HG02981 (cell line): ENCODE measurements at regions not wholly inside any gene's neighbourhood (a gene's known extent, or its start where the extent isn't known, plus 50 kb on each side); places are given as distances from the start of the nearest gene placed in this dataset.
A peak's percentile ranks its signal among the peaks of the same experiment; 100 is the strongest.
"Not testable (repeated sequence)": the region's sequence is repeated elsewhere in the genome, so short reads cannot be mapped to it uniquely, and the experiment has no call there.

ENCODE experiments used
- ATAC-seq: cut with Tn5 transposase; IDR thresholded peaks from one replicate; pipeline ENCODE4 v1.9.1; 2021; ENCODE audit warnings: mild to moderate bottlenecking, moderate library complexity; ENCODE audit not compliant: unreplicated experiment

DNA sequence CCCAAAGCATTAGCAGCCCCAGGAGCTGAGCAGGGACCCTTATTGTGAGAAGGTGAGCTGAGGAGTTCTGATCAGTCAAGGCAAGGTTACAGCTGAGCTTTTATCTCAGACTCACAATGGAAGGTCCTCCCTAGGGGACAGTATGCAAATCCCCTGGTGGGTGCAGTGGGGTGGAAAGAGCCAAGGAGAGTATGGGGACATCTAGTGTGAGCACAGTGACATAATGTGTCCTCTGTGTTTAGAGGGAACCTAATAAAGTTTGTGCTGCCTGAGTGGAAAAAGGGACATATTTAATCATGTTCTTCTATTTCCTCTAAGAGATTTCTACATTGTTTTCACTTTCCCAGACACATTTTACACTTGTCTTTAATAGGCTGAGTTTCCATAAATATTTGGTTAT is 438.0 kb downstream of the RPIA start:
- not testable (repeated sequence) for ATAC-seq

DNA sequence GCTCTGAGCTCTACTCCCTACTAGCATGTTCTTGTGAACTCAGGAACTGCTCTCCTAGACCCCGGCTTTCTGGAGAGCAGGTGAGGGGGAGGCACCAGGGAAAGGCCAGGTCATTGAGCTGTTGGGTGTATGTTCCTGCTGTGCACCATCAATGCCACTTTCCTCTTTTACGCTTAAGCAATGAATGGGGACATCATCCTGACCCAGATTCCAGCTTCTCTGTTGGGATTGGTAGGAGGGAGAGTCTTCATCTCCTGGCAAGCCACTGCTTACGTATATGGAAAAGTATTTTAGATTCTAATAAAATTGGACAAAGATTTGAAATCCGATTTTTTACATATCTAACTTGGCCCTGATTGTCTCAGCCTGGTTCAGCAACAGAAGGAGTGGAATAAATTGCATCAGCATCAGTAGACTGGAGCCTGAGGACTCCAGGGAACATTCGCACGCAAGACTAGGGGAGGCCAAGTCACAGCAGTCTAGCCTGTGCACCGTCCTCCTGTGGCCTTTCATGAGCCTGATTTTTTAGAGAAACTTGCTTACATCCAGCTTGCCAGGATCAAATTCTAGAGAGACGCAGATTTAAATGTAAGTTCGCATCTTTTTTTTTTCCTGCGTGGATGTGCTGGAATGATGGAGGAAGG is 439.3 kb downstream of the RPIA start:
- not testable (repeated sequence) for ATAC-seq

DNA sequence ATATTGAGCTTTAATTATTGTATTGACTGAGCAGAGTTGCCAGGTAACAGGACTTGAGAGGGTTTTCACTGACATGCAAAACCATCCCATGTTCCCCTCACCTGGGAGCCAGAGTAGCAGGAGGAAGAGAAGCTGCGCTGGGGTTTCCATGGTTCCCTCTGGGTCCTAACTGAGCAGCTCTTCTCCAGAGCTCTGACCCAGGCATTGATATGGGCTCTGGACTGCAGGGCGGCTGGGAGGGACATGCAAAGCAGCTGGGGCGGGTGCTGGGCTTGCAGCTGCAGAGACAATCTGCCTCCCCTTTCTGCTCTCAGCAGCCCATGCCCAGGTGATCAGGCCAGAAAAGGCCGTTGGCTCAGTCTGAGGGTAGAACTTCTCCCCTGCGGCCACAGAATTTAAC is 451.5 kb downstream of the RPIA start:
- not testable (repeated sequence) for ATAC-seq

DNA sequence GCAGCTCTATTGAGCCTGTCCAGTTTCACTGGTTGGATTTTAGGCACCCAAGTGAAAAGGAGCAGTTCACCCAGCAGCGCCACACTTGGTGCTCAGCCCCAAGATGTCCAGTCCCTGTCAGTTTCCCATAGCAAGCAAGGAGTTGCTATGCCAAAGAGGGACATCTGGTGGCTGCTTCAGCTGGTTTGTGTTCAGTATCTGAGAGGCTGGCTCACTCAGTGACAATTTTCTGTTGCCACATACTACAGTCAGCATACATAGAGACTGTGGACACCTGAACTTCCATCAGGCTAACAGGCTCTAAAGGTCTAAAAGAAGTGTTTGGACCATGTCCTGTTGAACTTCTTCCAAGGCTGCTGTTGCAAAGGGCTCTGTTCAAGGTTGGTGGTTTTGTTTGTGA is 453.9 kb downstream of the RPIA start:
- ATAC-seq = not testable (repeated sequence)

DNA sequence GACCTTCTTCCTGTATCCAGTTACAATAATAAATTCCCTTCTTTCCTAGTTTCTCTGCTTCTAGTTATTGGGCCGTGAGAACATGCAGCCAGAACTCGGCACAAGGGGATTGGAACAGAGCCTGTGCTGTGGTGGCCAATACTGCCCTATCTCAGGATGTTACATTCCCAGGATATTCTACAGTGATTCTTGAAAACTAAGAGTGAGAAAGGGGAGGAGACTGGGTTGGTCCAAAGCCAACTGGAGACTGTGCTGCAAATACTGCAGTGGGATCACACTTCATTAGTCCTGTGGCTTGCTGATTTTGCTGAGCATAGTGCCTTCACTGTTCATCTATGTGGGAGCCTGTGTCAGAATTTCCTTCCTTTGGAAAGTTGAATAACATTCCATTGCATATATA is 456.8 kb downstream of the RPIA start:
- not testable (repeated sequence) for ATAC-seq

DNA sequence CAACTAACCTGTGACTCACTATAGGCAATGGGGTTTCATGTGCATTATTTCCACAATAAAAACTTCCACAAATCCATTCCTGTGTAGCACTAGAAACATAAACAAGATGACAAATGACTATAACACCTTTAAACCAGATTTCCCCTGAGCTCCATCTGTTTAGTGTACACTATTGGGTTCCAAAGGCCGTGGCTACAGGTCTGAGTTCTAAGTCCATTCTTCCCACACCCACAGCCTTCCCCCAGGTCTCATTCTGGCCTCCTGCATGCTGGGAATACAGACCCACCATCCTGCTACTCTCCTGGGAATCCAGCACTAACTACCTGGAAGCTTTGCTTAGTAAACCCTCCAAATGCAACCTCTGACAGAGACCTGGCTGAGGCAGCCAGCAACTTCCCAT is 460.2 kb downstream of the RPIA start:
- ATAC-seq = not testable (repeated sequence)

DNA sequence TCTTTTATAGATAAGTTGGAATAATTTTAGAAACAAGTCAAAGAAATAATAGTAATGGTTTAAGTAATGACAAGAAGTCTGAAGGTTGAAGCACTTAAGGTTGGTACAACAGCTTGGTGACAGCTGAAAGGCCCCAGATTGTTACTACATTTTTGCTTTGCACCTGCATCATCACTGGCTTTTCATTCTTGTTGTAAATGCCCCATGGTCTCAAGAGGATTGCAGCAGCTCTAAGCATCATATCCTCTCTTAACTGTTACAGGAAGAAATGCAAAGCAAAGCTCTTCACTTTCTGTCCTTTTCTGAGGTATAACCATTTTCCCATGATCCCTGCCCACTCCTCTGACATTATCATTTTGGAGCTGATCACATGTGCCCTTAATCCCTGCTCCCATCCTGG is 461.0 kb downstream of the RPIA start:
- ATAC-seq = not testable (repeated sequence)

DNA sequence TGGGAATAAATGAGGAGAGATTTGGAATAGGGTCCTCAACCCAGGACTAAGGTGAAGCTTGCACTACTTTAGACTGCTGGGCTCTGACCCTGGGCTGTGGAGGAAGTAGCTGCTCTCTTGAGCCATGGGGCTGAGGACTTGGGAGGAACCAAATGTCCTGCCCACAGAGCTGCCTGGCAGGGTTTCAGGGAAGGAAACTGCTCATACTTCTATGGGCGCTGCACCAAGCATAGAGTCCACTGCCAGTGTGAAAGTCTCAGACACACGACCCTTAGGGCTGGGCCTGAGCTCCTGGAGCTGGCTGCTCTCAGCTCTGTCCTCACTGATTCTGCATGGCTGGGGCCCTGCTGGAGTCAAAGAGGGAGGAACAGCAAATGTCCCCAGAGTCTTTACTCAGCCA is 461.7 kb downstream of the RPIA start:
- ATAC-seq = not testable (repeated sequence)

DNA sequence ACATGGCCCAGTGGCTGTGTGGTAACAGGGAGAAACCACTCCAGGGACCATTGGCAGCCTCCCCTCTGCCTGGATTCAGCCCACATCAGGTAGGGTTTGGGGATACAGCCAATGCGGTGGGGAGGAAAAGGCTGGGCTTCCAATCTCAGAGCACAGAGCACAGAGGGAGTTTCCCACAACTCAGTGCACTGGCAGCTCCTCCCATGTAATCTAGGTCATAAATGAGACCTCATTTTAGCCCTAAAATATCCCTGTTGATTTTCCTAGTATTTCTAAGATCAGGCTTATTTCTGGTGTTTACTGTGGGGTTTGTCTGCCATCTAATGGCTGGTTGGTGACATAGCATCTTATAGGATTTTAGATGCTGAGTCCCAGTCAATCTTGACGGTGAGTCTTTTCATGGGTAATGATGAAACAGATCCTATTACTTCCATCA is 462.8 kb downstream of the RPIA start:
- peak; percentile 65 for ATAC-seq

DNA sequence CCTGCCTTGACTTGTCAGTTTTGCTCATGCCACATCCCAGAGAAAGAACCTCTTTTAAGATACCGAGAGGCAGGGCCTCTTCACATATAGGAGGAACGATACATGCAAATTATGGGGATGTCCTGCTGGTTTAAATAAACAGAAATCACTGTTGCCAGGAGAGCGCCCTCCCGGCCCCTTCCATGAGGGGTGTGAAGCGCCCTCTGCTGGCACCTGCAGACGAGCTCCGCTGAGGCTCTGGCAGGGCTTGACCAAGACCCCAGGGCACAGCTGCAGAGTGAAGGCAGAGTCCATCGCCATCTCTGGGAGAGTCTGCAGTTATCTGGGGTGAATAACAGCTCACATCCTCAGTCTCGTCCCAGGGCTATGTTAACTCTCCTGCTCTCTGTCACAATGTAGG is 468.8 kb downstream of the RPIA start:
- ATAC-seq = peak; percentile 61

DNA sequence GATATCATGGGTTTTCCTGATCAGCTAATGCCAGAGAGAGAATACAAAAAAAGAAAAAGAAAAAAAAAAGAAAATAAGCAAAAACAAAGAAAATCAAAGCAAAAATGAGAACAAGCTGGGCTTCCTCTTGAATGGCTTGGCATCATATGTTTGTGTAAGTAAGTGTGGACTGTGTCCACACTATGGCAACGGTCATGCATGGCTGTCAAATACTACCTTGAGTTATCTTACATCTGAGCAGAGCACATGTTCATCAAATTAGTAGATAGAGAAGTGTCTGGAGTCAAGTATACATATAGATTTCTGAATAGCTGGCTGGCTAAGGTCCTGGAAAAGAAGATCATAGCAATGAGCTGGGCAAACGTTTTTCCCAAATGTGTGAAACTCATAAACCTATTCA is 470.2 kb downstream of the RPIA start:
- not testable (repeated sequence) for ATAC-seq

DNA sequence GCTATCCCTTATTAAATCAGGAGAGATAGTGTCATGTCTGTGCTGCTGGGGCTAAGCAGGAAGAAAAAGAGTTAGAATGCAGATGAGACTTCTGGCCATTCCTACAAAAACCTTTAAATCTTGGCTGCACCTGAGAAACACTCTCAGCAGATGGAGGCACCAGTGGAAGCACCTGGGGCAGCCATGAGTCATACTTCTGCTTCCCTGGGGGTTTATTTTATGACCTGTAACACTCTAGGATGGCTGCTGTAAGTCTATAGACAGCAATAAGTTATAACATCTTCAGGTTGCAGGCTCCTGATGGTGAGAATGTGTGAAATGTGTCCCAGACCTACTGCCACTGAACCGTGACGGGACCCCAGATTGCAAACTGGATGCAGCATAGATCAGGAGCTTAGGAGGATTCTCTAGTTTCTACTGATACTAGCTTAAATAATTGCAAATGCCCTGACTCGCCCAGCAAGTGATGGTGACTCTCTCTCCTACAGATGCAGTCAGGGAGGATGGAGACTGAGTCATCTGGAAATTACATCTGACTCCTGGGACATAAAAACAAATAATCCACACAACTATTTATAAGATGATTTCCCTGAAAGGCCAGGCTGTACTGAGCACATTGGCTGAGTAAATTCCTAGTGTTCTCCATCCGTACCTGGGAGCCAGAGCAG is 479.2 kb downstream of the RPIA start:
- ATAC-seq = not testable (repeated sequence)

DNA sequence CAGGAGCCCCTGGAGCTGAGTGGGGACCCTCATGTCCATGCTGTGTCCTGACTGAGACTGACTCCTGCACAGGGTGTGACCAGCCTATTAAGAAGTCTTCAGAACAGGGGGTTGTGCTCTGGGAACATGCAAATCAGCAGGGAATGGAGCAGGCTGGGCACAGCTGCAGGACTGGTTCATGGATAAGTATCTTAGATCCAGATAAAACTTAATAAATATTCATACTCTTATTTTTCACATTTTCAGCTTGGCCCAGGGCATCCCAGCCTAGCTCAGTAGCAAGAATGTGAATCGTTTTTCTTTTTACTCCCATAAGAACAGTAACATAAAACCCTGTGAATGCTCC is 479.7 kb downstream of the RPIA start:
- ATAC-seq = not testable (repeated sequence)

DNA sequence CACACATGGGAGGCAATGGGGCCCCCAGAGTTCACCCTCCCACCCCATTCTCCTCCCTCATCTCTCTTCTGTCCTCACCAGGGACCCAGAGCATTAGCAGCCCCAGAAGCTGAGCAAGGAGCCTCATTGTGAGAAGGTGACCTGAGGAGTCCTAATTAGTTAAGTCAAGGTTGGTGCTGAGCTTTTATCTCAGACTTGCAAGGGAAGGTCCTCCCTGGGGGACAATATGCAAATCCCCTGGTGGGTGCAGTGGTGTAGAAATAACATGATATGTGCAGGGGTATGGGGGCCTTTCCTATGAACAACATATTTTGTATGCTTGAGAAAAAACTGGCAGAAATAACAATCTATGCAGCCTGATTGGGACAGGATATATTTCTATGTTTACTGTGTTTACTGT is 485.5 kb downstream of the RPIA start:
- not testable (repeated sequence) for ATAC-seq

DNA sequence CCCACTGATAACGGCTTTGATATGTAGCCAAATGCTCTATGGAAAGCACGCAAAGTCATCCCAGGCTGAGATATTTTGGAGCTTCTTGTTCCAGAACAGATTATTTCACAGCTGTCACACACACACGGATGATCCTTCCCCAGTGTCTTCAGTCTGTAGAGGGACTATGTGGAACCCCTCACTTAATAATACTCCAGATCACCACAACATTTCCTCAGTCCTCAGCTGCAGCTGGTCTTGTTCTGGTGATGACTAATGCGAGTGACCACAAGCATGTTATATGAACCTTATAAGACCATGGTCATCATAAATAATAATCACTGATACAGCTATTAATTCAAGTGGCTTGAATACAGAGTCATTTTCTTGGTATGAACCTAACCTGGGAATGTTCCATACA is 490.7 kb downstream of the RPIA start:
- ATAC-seq = not testable (repeated sequence)

DNA sequence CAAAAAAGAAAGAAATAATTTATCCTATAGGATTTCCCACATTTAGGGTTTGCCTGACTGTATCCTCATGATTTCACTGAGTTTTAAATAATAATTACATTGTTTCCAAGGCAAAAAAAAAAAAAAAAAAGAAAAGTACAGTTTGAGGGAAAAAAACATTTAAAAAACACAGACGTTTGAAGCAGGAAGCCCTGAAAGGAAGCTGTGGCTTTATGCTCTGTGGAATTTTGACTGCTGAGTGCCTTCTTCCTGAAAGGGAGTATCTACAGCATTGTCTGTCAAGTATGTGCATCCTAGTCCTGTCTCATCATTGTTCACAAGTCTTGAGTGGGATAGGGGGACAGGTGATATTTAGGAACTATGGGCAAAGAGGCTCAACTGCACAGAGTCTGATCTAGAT is 493.3 kb downstream of the RPIA start:
- not testable (repeated sequence) for ATAC-seq

DNA sequence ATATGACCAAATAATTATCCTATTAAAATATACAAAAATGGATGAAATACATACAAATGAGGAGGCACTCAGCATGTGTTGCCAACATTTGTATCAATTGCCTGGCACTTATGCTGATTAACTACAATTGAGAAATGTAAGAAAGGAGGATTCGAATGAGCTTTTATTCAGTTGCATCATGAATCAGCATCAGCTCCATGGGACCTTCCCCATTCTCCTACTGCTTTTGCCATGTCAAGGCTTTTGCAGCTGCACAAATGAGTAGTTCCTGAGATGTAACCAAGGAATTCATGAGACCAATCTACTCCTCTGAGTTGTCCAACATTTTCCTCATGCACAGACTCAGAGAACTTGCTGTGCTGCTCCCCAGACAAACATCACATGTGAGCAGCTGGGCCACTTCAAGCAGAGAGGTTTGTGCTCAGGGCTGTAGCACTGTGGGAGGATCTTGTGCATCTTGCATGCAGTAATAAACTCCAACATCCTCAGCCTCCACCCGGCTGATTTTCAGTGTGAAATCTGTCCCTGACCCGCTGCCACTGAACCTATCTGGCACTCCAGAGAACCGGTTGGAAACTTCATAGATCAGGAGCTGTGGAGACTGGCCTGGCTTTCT is 504.3 kb downstream of the RPIA start:
- not testable (repeated sequence) for ATAC-seq

DNA sequence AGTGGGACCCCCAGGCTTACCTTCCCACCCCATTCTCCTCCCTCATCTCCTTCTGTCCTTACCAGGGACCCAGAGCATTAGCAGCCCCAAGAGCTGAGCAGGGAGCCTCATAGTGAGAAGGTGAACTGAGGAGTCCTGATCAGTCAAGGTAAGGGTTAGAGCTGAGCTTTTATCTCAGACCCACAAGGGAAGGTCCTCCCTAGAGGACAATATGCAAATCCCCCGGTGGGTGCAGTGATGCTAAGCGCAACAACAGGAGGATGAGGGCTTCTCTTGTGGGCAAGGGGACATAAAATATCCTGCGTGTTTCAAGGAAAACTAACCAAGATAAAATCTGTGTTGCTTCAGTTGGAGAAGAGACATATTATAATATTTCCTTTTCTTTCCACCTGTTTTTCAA is 505.2 kb downstream of the RPIA start:
- ATAC-seq = not testable (repeated sequence)

DNA sequence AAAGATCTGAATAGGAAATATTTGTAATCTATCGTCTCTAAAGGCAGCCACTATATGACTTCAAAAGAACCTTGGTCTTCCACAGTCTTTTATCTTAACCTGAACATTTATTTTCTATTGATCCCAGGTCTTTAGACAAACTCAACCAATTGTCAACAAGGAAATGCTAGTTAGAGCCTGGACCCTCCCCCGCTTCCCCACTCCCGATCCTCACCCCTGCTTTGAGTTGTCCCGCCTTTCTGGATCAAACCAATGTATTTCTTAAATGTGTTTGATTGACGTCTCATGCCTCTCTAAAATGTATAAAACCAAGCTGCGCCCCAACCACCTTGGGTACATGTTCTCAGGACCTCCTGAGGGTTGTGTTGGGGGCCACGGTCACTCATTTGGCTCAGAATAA is 506.6 kb downstream of the RPIA start:
- ATAC-seq = not testable (repeated sequence)

DNA sequence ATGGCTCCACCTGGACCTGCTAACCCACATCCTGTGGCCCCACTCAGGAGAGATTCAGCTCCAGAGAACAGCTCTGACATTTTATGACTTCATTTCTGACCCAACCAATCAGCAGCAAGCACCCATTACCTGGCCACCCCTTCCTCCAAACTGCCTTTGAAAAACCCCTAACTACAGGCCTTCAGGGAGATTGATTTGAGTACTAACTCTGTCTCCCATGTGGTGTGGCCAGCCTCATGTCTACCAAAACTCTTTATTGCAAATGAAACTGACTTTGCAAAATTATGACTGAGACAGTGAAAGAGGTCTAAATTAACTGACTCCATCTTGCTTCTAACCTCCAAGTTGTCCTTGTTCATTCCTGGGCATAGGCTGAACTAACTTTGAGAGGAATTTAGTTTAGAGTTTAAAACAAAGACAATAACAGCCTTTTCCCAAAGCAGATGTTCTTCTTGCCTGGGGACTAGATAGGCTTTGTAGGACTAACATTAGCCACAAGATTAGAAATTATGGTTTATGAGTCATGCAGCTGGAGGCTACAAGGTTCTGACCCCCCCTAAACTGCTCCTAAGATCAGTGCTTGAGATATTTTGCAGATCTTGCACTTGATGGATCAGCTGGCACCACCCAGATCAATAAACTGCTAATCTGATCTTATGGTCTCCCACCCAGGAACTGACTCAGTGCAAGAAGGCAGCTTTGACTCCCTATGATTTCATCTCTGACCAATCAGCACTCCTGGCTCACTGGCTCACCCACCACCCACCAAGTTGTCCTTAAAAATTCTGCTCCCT is 508.2 kb downstream of the RPIA start:
- not testable (repeated sequence) for ATAC-seq

DNA sequence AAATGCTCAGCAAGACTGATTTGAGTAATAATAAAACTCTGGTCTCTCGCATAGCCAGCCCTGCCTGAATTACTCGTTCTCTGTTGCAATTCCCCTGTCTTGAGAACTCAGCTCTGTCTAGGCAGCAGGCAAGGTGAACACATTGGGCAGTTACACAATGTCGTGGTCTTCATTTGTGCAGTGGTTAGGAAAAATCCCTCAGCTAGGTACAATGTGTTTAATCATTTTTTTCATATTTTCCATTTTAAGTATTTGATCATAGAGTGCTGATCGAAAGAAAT is 508.7 kb downstream of the RPIA start:
- ATAC-seq = not testable (repeated sequence)

DNA sequence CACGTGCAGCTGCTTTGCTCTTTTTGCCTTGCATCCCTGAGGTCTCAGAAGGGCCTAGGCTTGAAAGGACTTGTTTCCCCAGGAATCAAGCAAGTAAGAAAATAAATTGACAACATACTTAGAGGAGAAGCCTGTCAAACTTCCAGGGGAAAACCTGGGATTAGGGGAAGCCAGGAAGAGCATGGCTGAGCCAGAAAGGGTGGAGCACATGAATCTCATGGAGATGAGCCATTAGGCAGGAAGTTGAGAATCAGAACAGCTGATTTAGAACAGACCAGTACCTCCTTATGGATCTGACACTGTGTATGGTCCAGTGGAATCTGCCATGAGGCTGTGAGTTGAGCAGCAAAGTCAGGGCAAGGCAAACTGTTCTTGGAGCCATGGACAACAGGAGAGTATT is 511.0 kb downstream of the RPIA start:
- not testable (repeated sequence) for ATAC-seq
